Uterus (tissue), 3 donors: ENCODE measurements at regions not wholly inside any gene's neighbourhood (a gene's known extent, or its start where the extent isn't known, plus 50 kb on each side); places are given as distances from the start of the nearest gene placed in this dataset.

Experiments used
- DNase-seq, 2 donors: peaks; one replicate each; pipeline ENCODE4 v3.0.0-alpha.2; 2019 to 2020
- H3K27ac ChIP-seq, 2 donors: fragments of 200-600 bp; sonication (generic); 1 replicate in 1 of 2; 2 replicates in 1 of 2; pipeline ENCODE4 v1.5.1; 2016 to 2018
- H3K27me3 ChIP-seq, 2 donors: fragments of 200-600 bp; sonication (generic); one replicate each; pipeline ENCODE4 v1.5.1; 2018 to 2019; ENCODE audit warnings: control low read depth in 1 of 2
- H3K36me3 ChIP-seq, 2 donors: fragments of 200-600 bp; sonication (generic); one replicate each; pipeline ENCODE4 v1.5.1; 2019; ENCODE audit warnings: control low read depth in 1 of 2
- H3K4me1 ChIP-seq, 2 donors: fragments of 200-600 bp; sonication (generic); one replicate each; pipeline ENCODE4 v1.5.1; 2018 to 2019; ENCODE audit warnings: control low read depth in 1 of 2
- H3K4me3 ChIP-seq, 2 donors: fragments of 200-600 bp; sonication (generic); 1 replicate in 1 of 2; 2 replicates in 1 of 2; pipeline ENCODE4 v1.5.1; 2018 to 2019; ENCODE audit warnings: mild to moderate bottlenecking in 1 of 2
- H3K9me3 ChIP-seq, 2 donors: fragments of 200-600 bp; sonication (generic); one replicate each; pipeline ENCODE4 v1.5.1; 2019; ENCODE audit warnings: control low read depth in 1 of 2
- POLR2A ChIP-seq, 2 donors: fragments of 450-650 bp; IDR thresholded peaks; one replicate each; pipeline ENCODE4 v1.6.1; 2016; ENCODE audit warnings: antibody characterized with exemption in 2 of 2, mild to moderate bottlenecking in 1 of 2, moderate library complexity in 1 of 2
- intact Hi-C: fragments of 100-400 bp; cut with DNase I; formaldehyde crosslinking; loops from one replicate; pipeline ENCODE4 v1.15.1; 2023; ENCODE audit warnings: low total_unique reads
- TF ChIP-seq, protein P1 (sequence below), 4 experiments: fragments of 200-600 bp in 2 of 4; fragments of 450-650 bp in 2 of 4; sonication (generic) in 2 of 4; IDR thresholded peaks; one replicate each; pipeline ENCODE4 v1.5.1; 2016 to 2019; ENCODE audit warnings: antibody characterized with exemption in 4 of 4, mild to moderate bottlenecking in 2 of 4, moderate library complexity in 1 of 4
- donor health status: DM: yes; HTN: yes; CAD: no.

DNA sequence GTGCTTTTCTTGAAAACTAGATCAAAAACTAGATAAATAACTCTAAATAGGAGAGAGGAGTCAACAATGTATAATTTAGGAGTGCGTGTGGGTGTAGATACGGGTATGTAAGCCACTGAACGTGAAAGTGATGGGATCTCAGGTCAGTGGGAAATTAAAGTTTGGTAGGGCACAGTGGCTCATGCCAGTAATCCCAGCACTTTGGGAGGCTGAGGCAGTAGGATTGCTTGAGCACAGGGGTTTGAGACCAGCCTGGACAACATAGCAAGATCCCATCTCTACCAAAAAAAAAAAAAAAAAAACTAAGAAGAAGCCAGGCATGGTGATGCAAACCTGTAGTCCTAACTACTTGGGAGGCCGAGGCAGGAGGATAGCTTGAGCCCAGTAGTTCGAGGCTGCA, 247.1 kb downstream of the ANAPC1 start:
- DNase-seq = no peak
- TF ChIP-seq POLR2A (IDR thresholded peaks at IDR 0.05) = no peak
- TF ChIP-seq, protein P1, sequence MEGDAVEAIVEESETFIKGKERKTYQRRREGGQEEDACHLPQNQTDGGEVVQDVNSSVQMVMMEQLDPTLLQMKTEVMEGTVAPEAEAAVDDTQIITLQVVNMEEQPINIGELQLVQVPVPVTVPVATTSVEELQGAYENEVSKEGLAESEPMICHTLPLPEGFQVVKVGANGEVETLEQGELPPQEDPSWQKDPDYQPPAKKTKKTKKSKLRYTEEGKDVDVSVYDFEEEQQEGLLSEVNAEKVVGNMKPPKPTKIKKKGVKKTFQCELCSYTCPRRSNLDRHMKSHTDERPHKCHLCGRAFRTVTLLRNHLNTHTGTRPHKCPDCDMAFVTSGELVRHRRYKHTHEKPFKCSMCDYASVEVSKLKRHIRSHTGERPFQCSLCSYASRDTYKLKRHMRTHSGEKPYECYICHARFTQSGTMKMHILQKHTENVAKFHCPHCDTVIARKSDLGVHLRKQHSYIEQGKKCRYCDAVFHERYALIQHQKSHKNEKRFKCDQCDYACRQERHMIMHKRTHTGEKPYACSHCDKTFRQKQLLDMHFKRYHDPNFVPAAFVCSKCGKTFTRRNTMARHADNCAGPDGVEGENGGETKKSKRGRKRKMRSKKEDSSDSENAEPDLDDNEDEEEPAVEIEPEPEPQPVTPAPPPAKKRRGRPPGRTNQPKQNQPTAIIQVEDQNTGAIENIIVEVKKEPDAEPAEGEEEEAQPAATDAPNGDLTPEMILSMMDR (IDR thresholded peaks at IDR 0.05) = no peak
- H3K4me3 ChIP-seq = no peak overlapping the region
- peaks cover 0 to 5% of the 10 kb centered on the region in 2 donors for H3K27me3 ChIP-seq
- intact Hi-C loops = no loop called here
- H3K27ac ChIP-seq = no peak overlapping the region
- no peaks in the 10 kb centered on the region for H3K36me3 ChIP-seq
- no peaks in the 10 kb centered on the region for H3K4me1 ChIP-seq
- no peaks in the 10 kb centered on the region for H3K9me3 ChIP-seq

DNA sequence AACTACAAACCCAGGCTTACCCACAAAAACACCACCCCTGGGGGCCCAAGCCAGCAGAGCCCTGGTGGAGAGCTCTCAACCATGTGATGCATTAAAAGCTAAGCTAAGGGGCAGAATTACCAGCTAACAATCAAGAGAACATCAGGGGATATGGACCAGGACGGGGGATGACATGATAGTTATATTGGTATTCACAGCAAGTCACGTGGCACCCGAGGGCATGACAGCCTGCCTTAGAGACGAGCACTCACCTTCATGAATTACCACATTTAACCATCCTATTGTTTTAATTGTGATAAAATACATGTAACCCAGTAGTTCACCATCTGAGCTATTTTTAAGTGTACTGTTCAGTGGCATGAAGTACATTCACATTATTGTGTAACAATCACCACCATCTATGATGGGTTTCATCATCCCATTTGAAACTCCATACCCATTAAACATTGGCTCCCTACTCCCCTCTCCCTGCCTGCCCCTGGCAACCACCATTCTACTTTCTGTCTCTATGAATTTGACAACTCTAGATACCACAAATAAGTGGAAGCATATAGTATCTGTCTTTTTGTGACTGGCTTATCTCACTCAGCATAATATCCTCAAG, 245.6 kb downstream of the ANAPC1 start:
- no peaks in the 10 kb centered on the region for H3K36me3 ChIP-seq
- DNase-seq = no peak
- intact Hi-C loops = no loop called here
- TF ChIP-seq, protein P1 (IDR thresholded peaks at IDR 0.05) = no peak
- TF ChIP-seq POLR2A (IDR thresholded peaks at IDR 0.05) = no peak
- H3K27me3 ChIP-seq = peaks cover 0 to 5% of the 10 kb centered on the region in 2 donors
- no peaks in the 10 kb centered on the region for H3K4me1 ChIP-seq
- no peaks in the 10 kb centered on the region for H3K9me3 ChIP-seq
- no peak overlapping the region for H3K4me3 ChIP-seq
- no peak overlapping the region for H3K27ac ChIP-seq

DNA sequence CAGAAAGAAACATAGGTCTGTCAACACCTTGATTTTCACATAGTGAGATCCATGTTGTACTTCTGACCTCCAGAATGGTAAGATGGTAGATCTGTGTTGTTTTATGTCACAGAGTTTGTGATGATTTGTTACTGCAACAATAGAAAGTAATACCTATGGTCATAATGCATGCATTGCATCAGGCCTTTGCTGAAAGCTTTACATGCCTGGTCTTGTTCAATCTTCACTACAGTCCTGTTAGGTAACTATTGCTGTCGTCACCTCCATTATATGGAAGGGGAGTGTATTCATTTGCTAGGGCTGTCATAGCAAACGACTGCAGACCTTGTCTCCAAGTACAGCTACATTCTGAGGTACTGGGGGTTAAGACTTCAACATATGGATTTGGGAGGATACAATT, 243.5 kb downstream of the ANAPC1 start:
- H3K4me3 ChIP-seq = no peak overlapping the region
- DNase-seq = no peak
- no peak overlapping the region for H3K27ac ChIP-seq
- peaks cover 0 to 5% of the 10 kb centered on the region in 2 donors for H3K27me3 ChIP-seq
- TF ChIP-seq POLR2A (IDR thresholded peaks at IDR 0.05) = no peak
- TF ChIP-seq, protein P1 (IDR thresholded peaks at IDR 0.05) = no peak
- H3K36me3 ChIP-seq = no peaks in the 10 kb centered on the region
- intact Hi-C loops = no loop called here
- no peaks in the 10 kb centered on the region for H3K9me3 ChIP-seq
- H3K4me1 ChIP-seq = no peaks in the 10 kb centered on the region

DNA sequence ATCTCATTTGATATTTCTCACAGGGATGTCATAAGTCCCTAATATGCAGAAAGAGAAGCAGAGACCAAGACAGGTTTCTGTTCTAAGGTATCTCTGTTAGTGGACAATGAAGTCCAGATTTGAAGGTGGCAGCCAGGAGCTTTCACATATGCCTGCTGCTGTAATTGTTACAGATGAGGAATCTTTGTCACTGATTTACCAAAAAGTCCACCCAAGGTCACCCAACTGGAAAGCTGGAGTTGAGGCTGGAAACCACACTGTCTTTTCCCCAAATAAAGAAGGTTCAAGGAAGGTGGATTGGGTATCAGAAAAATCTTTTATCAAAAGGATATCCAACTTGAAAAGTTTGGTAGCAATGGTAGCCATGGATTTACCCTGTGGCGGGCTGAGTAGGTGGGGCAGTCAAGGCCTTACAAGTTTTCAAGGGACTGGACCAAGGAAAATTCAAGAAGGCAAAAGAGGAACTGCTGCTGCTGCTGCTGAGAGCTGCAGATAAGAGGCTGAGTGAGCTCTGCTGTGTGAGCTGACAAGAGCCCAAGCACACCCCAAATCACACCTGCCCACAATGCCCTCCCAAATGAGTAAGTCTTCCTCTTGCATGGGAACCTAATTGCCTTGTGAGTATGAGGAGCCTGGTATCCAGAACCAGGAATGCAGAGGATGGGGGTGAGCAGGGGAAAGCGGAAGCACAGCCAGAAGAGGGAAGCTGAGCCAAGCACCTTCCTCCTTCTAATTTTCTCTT, 241.2 kb downstream of the ANAPC1 start:
- TF ChIP-seq, protein P1 (IDR thresholded peaks at IDR 0.05) = no peak
- Histone ChIP-seq H3K4me3 (no peak overlapping the region), H3K27me3 (no peaks in the 10 kb centered on the region), H3K9me3 (peaks cover 0 to 4% of the 10 kb centered on the region in 2 donors), H3K4me1 (no peaks in the 10 kb centered on the region), H3K27ac (no peak overlapping the region), H3K36me3 (no peaks in the 10 kb centered on the region)
- DNase-seq = no peak
- intact Hi-C loops = no loop called here

DNA sequence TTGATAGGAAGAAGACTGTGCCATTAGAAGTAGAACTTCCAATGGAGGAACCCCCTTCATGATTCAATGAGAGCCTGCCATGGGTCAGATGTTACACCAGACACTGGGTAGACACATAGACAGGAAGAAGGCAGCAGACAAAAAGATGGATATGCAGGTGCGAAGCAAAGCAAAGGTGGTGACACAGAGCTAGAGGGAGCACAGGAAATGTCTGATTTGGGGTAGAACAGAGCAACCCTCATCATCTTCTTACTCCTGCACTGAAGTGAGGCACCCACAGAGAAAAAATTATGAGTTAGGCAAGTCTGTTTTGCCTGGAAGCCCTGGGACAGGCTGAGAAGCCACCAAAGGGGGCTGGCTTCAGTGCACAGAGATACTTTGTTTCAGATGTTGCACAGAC, 240.2 kb downstream of the ANAPC1 start:
- intact Hi-C loops = no loop called here
- Histone ChIP-seq H3K9me3 (peaks cover 0 to 4% of the 10 kb centered on the region in 2 donors), H3K4me3 (no peak overlapping the region), H3K36me3 (no peaks in the 10 kb centered on the region), H3K4me1 (no peaks in the 10 kb centered on the region), H3K27me3 (no peaks in the 10 kb centered on the region), H3K27ac (no peak overlapping the region)
- TF ChIP-seq, protein P1 (IDR thresholded peaks at IDR 0.05) = no peak
- no peak for TF ChIP-seq POLR2A (IDR thresholded peaks at IDR 0.05)
- no peak for DNase-seq
